Endothelial cell of umbilical vein (primary cell): ENCODE measurements at regions not wholly inside any gene's neighbourhood (a gene's known extent, or its start where the extent isn't known, plus 50 kb on each side); places are given as distances from the start of the nearest gene placed in this dataset.

Source experiments
- BruUV-seq: library from RNA; stranded (reverse); fragments of 400-500 nt; replicated peaks from 2 replicates; lab custom pipeline; 2021; lab: Mats Ljungman, UMichigan
- CTCF ChIA-PET: fragments of 300-600, 350-600 bp; sonication (Branson Sonifier 250); formaldehyde crosslinking; loops from one replicate; lab custom pipeline; 2021; ENCODE audit warnings: antibody characterized with exemption, inconsistent platforms; lab: Charles Lee
- POLR2A ChIA-PET: fragments of 300-600, 350-600 bp; sonication (Branson Sonifier 250); formaldehyde crosslinking; loops from one replicate; lab custom pipeline; 2021; ENCODE audit warnings: antibody characterized with exemption, inconsistent platforms; lab: Charles Lee
- DNase-seq: peaks from one replicate; pipeline ENCODE4 v3.0.0-alpha.2; 2011; ENCODE audit warnings: low read depth, low spot score
- FAIRE-seq: peaks from 2 replicates; lab custom pipeline; 2011; peaks lifted over from hg19 to GRCh38; lab: Jason Lieb, UNC
- H2AFZ ChIP-seq: 2 replicates; pipeline ENCODE4 v1.6.0; 2012; ENCODE audit warnings: low read depth, low read length, control low read depth, inconsistent platforms
- H3K27ac ChIP-seq: 2 replicates; pipeline ENCODE4 v1.5.1; 2011; ENCODE audit warnings: low read depth, mild to moderate bottlenecking, control low read depth, low read length, moderate library complexity; ENCODE audit not compliant: insufficient read depth
- H3K27me3 ChIP-seq, 2 experiments: 2 replicates each; pipeline versions ENCODE4 v1.6.0 to v1.6.1; 2011; ENCODE audit warnings: low read length in 2 of 2, mixed read lengths in 1 of 2; ENCODE audit not compliant: control insufficient read depth in 2 of 2, insufficient read depth in 2 of 2
- H3K36me3 ChIP-seq, 2 experiments: 2 replicates in 1 of 2; 3 replicates in 1 of 2; pipeline ENCODE4 v1.5.1; 2011; ENCODE audit warnings: low read length in 2 of 2, mild to moderate bottlenecking in 1 of 2, moderate library complexity in 1 of 2; ENCODE audit not compliant: control insufficient read depth in 2 of 2, insufficient read depth in 2 of 2; ENCODE audit errors: extremely low read depth in 1 of 2
- H3K4me1 ChIP-seq: 3 replicates; pipeline ENCODE4 v1.5.1; 2011; ENCODE audit warnings: mild to moderate bottlenecking, low read length; ENCODE audit not compliant: control insufficient read depth, insufficient read depth; ENCODE audit errors: extremely low read depth
- H3K4me2 ChIP-seq: 2 replicates; pipeline ENCODE4 v1.6.1; 2011; ENCODE audit warnings: low read length, control low read depth, mixed read lengths; ENCODE audit not compliant: insufficient read depth
- H3K4me3 ChIP-seq, 3 experiments: fragments of 200-600 bp in 1 of 3; sonication (generic), shearing (Covaris generic) in 1 of 3; replicated peaks in 1 of 3; 2 replicates each; pipeline ENCODE4 v1.5.1; 2011 to 2016; ENCODE audit warnings: control low read depth in 3 of 3, low read length in 3 of 3, mild to moderate bottlenecking in 2 of 3, inconsistent platforms in 1 of 3, low read depth in 1 of 3, moderate library complexity in 1 of 3; ENCODE audit not compliant: insufficient read depth in 1 of 3
- H3K79me2 ChIP-seq: 2 replicates; pipeline ENCODE4 v1.6.0; 2012; ENCODE audit warnings: low read length, inconsistent platforms; ENCODE audit not compliant: control insufficient read depth, insufficient read depth
- H3K9ac ChIP-seq: replicated peaks from 2 replicates; pipeline ENCODE3; 2011; ENCODE audit warnings: low read length, control low read depth; ENCODE audit not compliant: insufficient read depth; ENCODE audit errors: extremely low read depth
- H3K9me1 ChIP-seq: replicated peaks from 3 replicates; pipeline ENCODE4 v1.6.0; 2011; ENCODE audit warnings: mild to moderate bottlenecking, low read length; ENCODE audit not compliant: control insufficient read depth, insufficient read depth; ENCODE audit errors: extremely low read depth
- H3K9me3 ChIP-seq: replicated peaks from 2 replicates; pipeline ENCODE4 v1.5.1; 2012; ENCODE audit warnings: low read length, inconsistent platforms; ENCODE audit not compliant: control insufficient read depth, insufficient read depth
- H4K20me1 ChIP-seq: replicated peaks from 2 replicates; pipeline ENCODE3; 2011; ENCODE audit warnings: mild to moderate bottlenecking, low read length; ENCODE audit not compliant: control insufficient read depth, insufficient read depth; ENCODE audit errors: extremely low read depth
- CTCF ChIP-seq, 2 donors: IDR thresholded peaks; 1 replicate in 1 of 2; 2 replicates in 1 of 2; pipeline ENCODE4 v1.5.1; 2011; ENCODE audit warnings: low read length in 2 of 2, mild to moderate bottlenecking in 2 of 2, moderate library complexity in 2 of 2, control low read depth in 1 of 2, inconsistent platforms in 1 of 2, low read depth in 1 of 2; ENCODE audit not compliant: insufficient read depth in 1 of 2; ENCODE audit errors: extremely low read depth in 1 of 2
- EZH2 ChIP-seq: IDR thresholded peaks from 2 replicates; pipeline ENCODE4 v1.6.1; 2012; ENCODE audit warnings: borderline replicate concordance, low read depth, mild to moderate bottlenecking, moderate library complexity, low read length, inconsistent platforms; ENCODE audit not compliant: severe bottlenecking
- FOS ChIP-seq: IDR thresholded peaks from 2 replicates; pipeline ENCODE4 v1.6.1; 2011; ENCODE audit warnings: mild to moderate bottlenecking, low read length, moderate library complexity, borderline replicate concordance; ENCODE audit not compliant: insufficient read depth
- GATA2 ChIP-seq: IDR thresholded peaks from 2 replicates; pipeline ENCODE4 v1.7.0; 2011; ENCODE audit warnings: low read depth, mild to moderate bottlenecking, moderate library complexity, mixed read lengths, low read length; ENCODE audit not compliant: insufficient read length, insufficient read depth
- JUN ChIP-seq: IDR thresholded peaks from 2 replicates; pipeline ENCODE4 v1.6.1; 2011; ENCODE audit warnings: borderline replicate concordance, low read depth; ENCODE audit not compliant: insufficient read length, insufficient read depth
- MAX ChIP-seq: IDR thresholded peaks from 2 replicates; pipeline ENCODE4 v1.6.1; 2011; ENCODE audit not compliant: insufficient read depth, insufficient read length
- MYC ChIP-seq: IDR thresholded peaks from one replicate; pipeline ENCODE4 v1.6.1; 2011; ENCODE audit warnings: mild to moderate bottlenecking, low read depth, low read length
- POLR2A ChIP-seq: IDR thresholded peaks from 2 replicates; pipeline ENCODE4 v1.6.1; 2012; ENCODE audit warnings: low read depth, mild to moderate bottlenecking, control low read depth, low read length
- POLR2AphosphoS5 ChIP-seq: IDR thresholded peaks from 2 replicates; pipeline ENCODE4 v1.6.1; 2012; ENCODE audit warnings: low read depth, mild to moderate bottlenecking, control low read depth, low read length, moderate library complexity; ENCODE audit not compliant: insufficient read depth
- dilution Hi-C: fragments of 300-500 bp; cut with MboI; formaldehyde crosslinking; loops from one replicate; pipeline ENCODE4 v1.15.0; 2019; ENCODE audit warnings: low sequenced_read_pairs; ENCODE audit not compliant: extremely low pct_ligation_motif_present
- intact Hi-C: fragments of 100-400 bp; cut with micrococcal nuclease; formaldehyde crosslinking; loops from one replicate; pipeline ENCODE4 v1.10.0; 2022

- no peak overlapping the region for H3K9ac ChIP-seq
- H3K79me2 ChIP-seq = no peaks in the 10 kb centered on the region
- H3K4me1 ChIP-seq = no peaks in the 10 kb centered on the region
- CTCF ChIA-PET = no interaction called here
- no peak overlapping the region for H3K4me3 ChIP-seq
- POLR2A ChIA-PET = no interaction called here
- dilution Hi-C loops (no loop called here), intact Hi-C loops (no loop called here)
- H4K20me1 ChIP-seq = no peaks in the 10 kb centered on the region
- DNase-seq (no peak), FAIRE-seq (no peak)
- BruUV-seq = no TSS peak
- no peak overlapping the region for H3K27ac ChIP-seq
- TF ChIP-seq FOS = no peak
- no peak for TF ChIP-seq MAX
- TF ChIP-seq MYC = no peak
- no peak for TF ChIP-seq POLR2AphosphoS5
- TF ChIP-seq JUN = no peak
- TF ChIP-seq CTCF (IDR thresholded peaks at IDR 0.05; ENCODE audit: extremely low read depth in 1 of 2, insufficient read depth in 1 of 2, low read depth in 1 of 2, low read length in 2 of 2) = no peak
- TF ChIP-seq POLR2A = no peak
- TF ChIP-seq GATA2 = no peak
- no peak for TF ChIP-seq EZH2
- no peaks in the 10 kb centered on the region for H3K36me3 ChIP-seq
- H3K27me3 ChIP-seq = no peaks in the 10 kb centered on the region
- no peak overlapping the region for H2AFZ ChIP-seq
- H3K9me1 ChIP-seq = no peaks in the 10 kb centered on the region
- no peak overlapping the region for H3K4me2 ChIP-seq
- H3K9me3 ChIP-seq = peaks cover 2% of the 10 kb centered on the region
Measured at GRCh38 chr19:30284885-30285284, 87.3 kb upstream of the ZNF536 start.
